A549 (cell line): ENCODE measurements at regions not wholly inside any gene's neighbourhood (a gene's known extent, or its start where the extent isn't known, plus 50 kb on each side); places are given as distances from the start of the nearest gene placed in this dataset.

ENCODE experiments used
- ATAC-seq, 2 experiments: fragments of 200-7000 bp in 1 of 2; fragments of >200 bp in 1 of 2; cut with Nextera tagmentation in 1 of 2; cut with Tn5 transposase in 1 of 2; 3 replicates each; pipeline versions ENCODE4 v1.8.0 to v1.9.1; 2018 to 2020; ENCODE audit warnings: mild to moderate bottlenecking in 1 of 2, moderate library complexity in 1 of 2
- CTCF ChIA-PET: fragments of 300-600 bp; sonication (Branson Sonifier 250); formaldehyde crosslinking; extraction: SDS; loops from one replicate; lab custom pipeline; 2021; ENCODE audit warnings: antibody characterized with exemption, inconsistent platforms; lab: Yijun Ruan, JAX
- POLR2A ChIA-PET: fragments of 350-600 bp; formaldehyde crosslinking; extraction: SDS; loops from one replicate; lab custom pipeline; 2021; ENCODE audit warnings: antibody characterized with exemption, inconsistent platforms; lab: Yijun Ruan, JAX
- DNase-seq, 2 experiments: peaks; one replicate each; pipeline versions ENCODE4 v3.0.0 to v3.0.0-alpha.2; 2011 to 2016; ENCODE audit warnings: low read depth in 1 of 2, low spot score in 1 of 2
- FAIRE-seq: peaks from 2 replicates; lab custom pipeline; 2011; peaks lifted over from hg19 to GRCh38; lab: Jason Lieb, UNC
- H3K27ac ChIP-seq, 2 experiments: fragments of >200 bp; sonication (Bioruptor Twin); formaldehyde crosslinking; 3 replicates each; pipeline ENCODE4 v1.5.1; 2016 to 2017
- H3K4me1 ChIP-seq: fragments of >200 bp; sonication (Bioruptor Twin); formaldehyde crosslinking; 3 replicates; pipeline ENCODE4 v1.6.1; 2016
- H3K4me2 ChIP-seq: fragments of >200 bp; sonication (Bioruptor Twin); formaldehyde crosslinking; 3 replicates; pipeline ENCODE4 v1.6.1; 2016
- H3K4me3 ChIP-seq: fragments of >200 bp; sonication (Bioruptor Twin); formaldehyde crosslinking; 3 replicates; pipeline ENCODE4 v1.5.1; 2016
- H3K9me3 ChIP-seq: fragments of >200 bp; sonication (Bioruptor Twin); formaldehyde crosslinking; 3 replicates; pipeline ENCODE4 v1.6.1; 2016
- EP300 ChIP-seq, 2 experiments: fragments of >200 bp; sonication (Bioruptor Twin); formaldehyde crosslinking; IDR thresholded peaks; 2 replicates in 1 of 2; 3 replicates in 1 of 2; pipeline ENCODE4 v1.6.1; 2016 to 2017
- FOXS1 ChIP-seq: fragments of 250-450 bp; sonication (Bioruptor Pico); IDR thresholded peaks from 2 replicates; pipeline ENCODE4 v1.5.0; 2020; ENCODE audit warnings: mild to moderate bottlenecking, moderate library complexity
- HMGXB4 ChIP-seq: fragments of 250-450 bp; sonication (Bioruptor Pico); IDR thresholded peaks from 2 replicates; pipeline ENCODE4 v1.5.0; 2021; ENCODE audit warnings: mild to moderate bottlenecking, moderate library complexity, borderline replicate concordance
- NPAS2 ChIP-seq: fragments of 250-450 bp; sonication (Bioruptor Pico); IDR thresholded peaks from 2 replicates; pipeline ENCODE4 v1.8.0; 2022; ENCODE audit warnings: mild to moderate bottlenecking, moderate library complexity, borderline replicate concordance
- PBX3 ChIP-seq: IDR thresholded peaks from 2 replicates; pipeline ENCODE4 v1.6.1; 2012
- RAD21 ChIP-seq, 2 experiments: fragments of >200 bp in 1 of 2; sonication (Bioruptor Twin) in 1 of 2; formaldehyde crosslinking in 1 of 2; IDR thresholded peaks in 1 of 2; conservative IDR thresholded peaks in 1 of 2; 2 replicates in 1 of 2; 3 replicates in 1 of 2; pipeline ENCODE4 v1.6.1; 2012 to 2018; ENCODE audit warnings: inconsistent platforms in 1 of 2
- RARB ChIP-seq: fragments of 250-450 bp; sonication (Bioruptor Pico); IDR thresholded peaks from 2 replicates; pipeline ENCODE4 v1.8.0; 2021; ENCODE audit warnings: mild to moderate bottlenecking, moderate library complexity
- REST ChIP-seq: fragments of 200-600 bp; sonication (generic); IDR thresholded peaks from 2 replicates; pipeline ENCODE4 v1.6.1; 2016; ENCODE audit warnings: antibody characterized with exemption, mild to moderate bottlenecking, moderate library complexity
- RFX5 ChIP-seq: fragments of 450-650 bp; IDR thresholded peaks from 2 replicates; pipeline ENCODE4 v1.7.1; 2014; ENCODE audit warnings: antibody characterized with exemption, mild to moderate bottlenecking, moderate library complexity
- TFCP2L1 ChIP-seq: fragments of 250-450 bp; sonication (Bioruptor Pico); IDR thresholded peaks from 2 replicates; pipeline ENCODE4 v1.5.0; 2021; ENCODE audit warnings: mild to moderate bottlenecking
- TP53 ChIP-seq: fragments of 250-450 bp; sonication (Bioruptor Pico); IDR thresholded peaks from 2 replicates; pipeline ENCODE4 v1.5.0; 2021; ENCODE audit warnings: mild to moderate bottlenecking, moderate library complexity
- USF2 ChIP-seq: fragments of 450-650 bp; IDR thresholded peaks from 2 replicates; pipeline ENCODE4 v1.6.1; 2014; ENCODE audit warnings: antibody characterized with exemption
- ZFP36 ChIP-seq: fragments of 450-650 bp; IDR thresholded peaks from 2 replicates; pipeline ENCODE4 v1.6.1; 2014; ENCODE audit warnings: borderline replicate concordance; ENCODE audit not compliant: partially characterized antibody
- WGBS: methylation state at CpG from one replicate; pipeline ENCODE4 v1.1.6; 2017; ENCODE audit errors: missing lambda C conversion rate; 5-methylcytosine and 5-hydroxymethylcytosine counted together
- TF ChIP-seq, protein P1 (sequence below): IDR thresholded peaks from 2 replicates; pipeline ENCODE4 v1.6.1; 2012
- TF ChIP-seq, protein P2 (sequence below): fragments of 150-350 bp; IDR thresholded peaks from 2 replicates; pipeline ENCODE4 v1.6.1; 2014; ENCODE audit warnings: low read depth, mild to moderate bottlenecking, low read length
- TF ChIP-seq, protein P3 (sequence below): fragments of >200 bp; sonication (Bioruptor Twin); formaldehyde crosslinking; IDR thresholded peaks from 3 replicates; pipeline ENCODE4 v1.5.1; 2016
- TF ChIP-seq, protein P4 (sequence below): IDR thresholded peaks from 2 replicates; pipeline ENCODE4 v1.6.1; 2012; ENCODE audit warnings: low read depth, borderline replicate concordance

DNA sequence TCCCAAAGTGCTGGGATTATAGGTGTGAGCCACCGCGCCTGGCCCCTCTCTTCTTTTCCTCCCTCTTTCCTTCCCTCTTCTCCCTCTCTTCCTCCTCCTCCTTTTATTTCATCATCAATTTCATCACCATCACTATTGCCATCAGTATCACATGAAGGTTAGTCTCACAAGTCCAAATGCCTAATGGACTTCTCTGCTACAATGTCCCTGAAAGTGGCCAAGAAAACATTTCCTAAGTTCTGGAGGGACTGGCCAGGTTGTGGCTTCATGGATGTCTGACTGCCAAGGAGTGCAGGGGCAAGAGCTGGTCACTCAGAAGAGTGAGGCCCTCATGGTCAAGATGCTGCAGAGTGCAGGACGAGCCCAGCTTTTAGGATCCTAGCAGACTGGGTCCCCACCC is 97.6 kb downstream of the SYNE3 start:
- DNase-seq (no peak), ATAC-seq (no peak), FAIRE-seq (no peak)
- POLR2A ChIA-PET = no interaction called here
- Histone ChIP-seq H3K4me3 (no peak overlapping the region), H3K4me1 (no peaks in the 10 kb centered on the region), H3K4me2 (no peak overlapping the region), H3K9me3 (no peaks in the 10 kb centered on the region), H3K27ac (no peak overlapping the region)
- WGBS = 67% methylated on average over 3 of the region's 3 CpGs
- TF ChIP-seq, protein P1, sequence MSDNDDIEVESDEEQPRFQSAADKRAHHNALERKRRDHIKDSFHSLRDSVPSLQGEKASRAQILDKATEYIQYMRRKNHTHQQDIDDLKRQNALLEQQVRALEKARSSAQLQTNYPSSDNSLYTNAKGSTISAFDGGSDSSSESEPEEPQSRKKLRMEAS = no peak
- TF ChIP-seq TFCP2L1 (CRISPR knock-in tag) (no peak), HMGXB4 (CRISPR knock-in tag) (no peak), FOXS1 (no peak), PBX3 (no peak), TP53 (CRISPR knock-in tag) (no peak), NPAS2 (CRISPR knock-in tag) (no peak), ZFP36 (no peak), RARB (no peak), REST (no peak), RAD21 (conservative IDR thresholded peaks at IDR 0.05 in 1 of 2, IDR thresholded peaks at IDR 0.05 in 1 of 2) (no peak), RFX5 (no peak), USF2 (no peak), EP300 (IDR thresholded peaks at IDR 0.05) (no peak)
- TF ChIP-seq, protein P2, sequence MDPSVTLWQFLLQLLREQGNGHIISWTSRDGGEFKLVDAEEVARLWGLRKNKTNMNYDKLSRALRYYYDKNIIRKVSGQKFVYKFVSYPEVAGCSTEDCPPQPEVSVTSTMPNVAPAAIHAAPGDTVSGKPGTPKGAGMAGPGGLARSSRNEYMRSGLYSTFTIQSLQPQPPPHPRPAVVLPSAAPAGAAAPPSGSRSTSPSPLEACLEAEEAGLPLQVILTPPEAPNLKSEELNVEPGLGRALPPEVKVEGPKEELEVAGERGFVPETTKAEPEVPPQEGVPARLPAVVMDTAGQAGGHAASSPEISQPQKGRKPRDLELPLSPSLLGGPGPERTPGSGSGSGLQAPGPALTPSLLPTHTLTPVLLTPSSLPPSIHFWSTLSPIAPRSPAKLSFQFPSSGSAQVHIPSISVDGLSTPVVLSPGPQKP = no peak
- TF ChIP-seq, protein P3, sequence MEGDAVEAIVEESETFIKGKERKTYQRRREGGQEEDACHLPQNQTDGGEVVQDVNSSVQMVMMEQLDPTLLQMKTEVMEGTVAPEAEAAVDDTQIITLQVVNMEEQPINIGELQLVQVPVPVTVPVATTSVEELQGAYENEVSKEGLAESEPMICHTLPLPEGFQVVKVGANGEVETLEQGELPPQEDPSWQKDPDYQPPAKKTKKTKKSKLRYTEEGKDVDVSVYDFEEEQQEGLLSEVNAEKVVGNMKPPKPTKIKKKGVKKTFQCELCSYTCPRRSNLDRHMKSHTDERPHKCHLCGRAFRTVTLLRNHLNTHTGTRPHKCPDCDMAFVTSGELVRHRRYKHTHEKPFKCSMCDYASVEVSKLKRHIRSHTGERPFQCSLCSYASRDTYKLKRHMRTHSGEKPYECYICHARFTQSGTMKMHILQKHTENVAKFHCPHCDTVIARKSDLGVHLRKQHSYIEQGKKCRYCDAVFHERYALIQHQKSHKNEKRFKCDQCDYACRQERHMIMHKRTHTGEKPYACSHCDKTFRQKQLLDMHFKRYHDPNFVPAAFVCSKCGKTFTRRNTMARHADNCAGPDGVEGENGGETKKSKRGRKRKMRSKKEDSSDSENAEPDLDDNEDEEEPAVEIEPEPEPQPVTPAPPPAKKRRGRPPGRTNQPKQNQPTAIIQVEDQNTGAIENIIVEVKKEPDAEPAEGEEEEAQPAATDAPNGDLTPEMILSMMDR = no peak
- TF ChIP-seq, protein P4, sequence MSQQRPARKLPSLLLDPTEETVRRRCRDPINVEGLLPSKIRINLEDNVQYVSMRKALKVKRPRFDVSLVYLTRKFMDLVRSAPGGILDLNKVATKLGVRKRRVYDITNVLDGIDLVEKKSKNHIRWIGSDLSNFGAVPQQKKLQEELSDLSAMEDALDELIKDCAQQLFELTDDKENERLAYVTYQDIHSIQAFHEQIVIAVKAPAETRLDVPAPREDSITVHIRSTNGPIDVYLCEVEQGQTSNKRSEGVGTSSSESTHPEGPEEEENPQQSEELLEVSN = no peak
- CTCF ChIA-PET = interaction anchor here (1.6 kb wide), 1 partner anchor 24 kb away, joined by 4 read pairs; no protein-coding TSS in a partner anchor
